ENCODE measurements at regions not wholly inside any gene's neighbourhood (a gene's known extent, or its start where the extent isn't known, plus 50 kb on each side); places are given as distances from the start of the nearest gene placed in this dataset.

DNA sequence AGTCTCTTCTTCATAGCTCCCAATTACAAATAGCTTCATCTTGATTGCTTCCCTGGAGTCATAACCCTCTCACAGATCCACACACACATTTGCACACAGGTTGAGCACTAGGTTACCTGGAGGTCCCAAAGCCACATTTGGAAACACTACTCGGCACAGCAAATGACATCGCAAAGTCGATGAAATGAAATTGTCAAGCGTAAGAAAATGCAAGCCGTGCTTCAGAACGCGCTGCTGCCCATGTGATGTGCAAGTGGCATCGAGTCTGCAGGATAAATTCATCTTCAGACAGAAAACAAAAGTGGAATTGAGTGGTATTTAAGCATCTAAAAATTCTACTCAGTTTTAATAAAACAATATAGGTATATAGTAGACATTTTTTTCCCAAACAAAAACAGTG lies 298.0 kb downstream of the TFAP2C start:
- TF ChIP-seq, protein P1, sequence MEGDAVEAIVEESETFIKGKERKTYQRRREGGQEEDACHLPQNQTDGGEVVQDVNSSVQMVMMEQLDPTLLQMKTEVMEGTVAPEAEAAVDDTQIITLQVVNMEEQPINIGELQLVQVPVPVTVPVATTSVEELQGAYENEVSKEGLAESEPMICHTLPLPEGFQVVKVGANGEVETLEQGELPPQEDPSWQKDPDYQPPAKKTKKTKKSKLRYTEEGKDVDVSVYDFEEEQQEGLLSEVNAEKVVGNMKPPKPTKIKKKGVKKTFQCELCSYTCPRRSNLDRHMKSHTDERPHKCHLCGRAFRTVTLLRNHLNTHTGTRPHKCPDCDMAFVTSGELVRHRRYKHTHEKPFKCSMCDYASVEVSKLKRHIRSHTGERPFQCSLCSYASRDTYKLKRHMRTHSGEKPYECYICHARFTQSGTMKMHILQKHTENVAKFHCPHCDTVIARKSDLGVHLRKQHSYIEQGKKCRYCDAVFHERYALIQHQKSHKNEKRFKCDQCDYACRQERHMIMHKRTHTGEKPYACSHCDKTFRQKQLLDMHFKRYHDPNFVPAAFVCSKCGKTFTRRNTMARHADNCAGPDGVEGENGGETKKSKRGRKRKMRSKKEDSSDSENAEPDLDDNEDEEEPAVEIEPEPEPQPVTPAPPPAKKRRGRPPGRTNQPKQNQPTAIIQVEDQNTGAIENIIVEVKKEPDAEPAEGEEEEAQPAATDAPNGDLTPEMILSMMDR (IDR thresholded peaks at IDR 0.05; ENCODE audit: poor library complexity, severe bottlenecking): no peak
- TF ChIP-seq EP300 (conservative IDR thresholded peaks at IDR 0.05; ENCODE audit: poor library complexity, severe bottlenecking) (no peak), EZH2 (IDR thresholded peaks at IDR 0.05; ENCODE audit: borderline replicate concordance, insufficient read depth, low read length, poor library complexity, severe bottlenecking) (no peak)
